GM12878 (cell line): ENCODE measurements at regions not wholly inside any gene's neighbourhood (a gene's known extent, or its start where the extent isn't known, plus 50 kb on each side); places are given as distances from the start of the nearest gene placed in this dataset. TPM values are rescaled to one million over a fixed set of nuclear protein-coding genes. Genes with fewer than 3 reads are reported as not detected.

Experiments used
- E2F4 ChIP-seq: IDR thresholded peaks from 2 replicates; pipeline ENCODE4 v1.6.1; 2012; ENCODE audit warnings: low read depth, low read length, improper control_type of control experiment
- JUNB ChIP-seq: IDR thresholded peaks from 2 replicates; pipeline ENCODE4 v1.6.1; 2016; ENCODE audit warnings: antibody characterized with exemption, mild to moderate bottlenecking
- KAT2A ChIP-seq: conservative IDR thresholded peaks from 2 replicates; pipeline ENCODE4 v1.6.1; 2011; ENCODE audit warnings: low read depth, low read length; ENCODE audit not compliant: control insufficient read depth
- MAX ChIP-seq: IDR thresholded peaks from 2 replicates; pipeline ENCODE4 v1.6.1; 2012; ENCODE audit warnings: low read depth, low read length, improper control_type of control experiment
- ZBTB11 ChIP-seq: fragments of 450-650 bp; formaldehyde crosslinking; IDR thresholded peaks from 2 replicates; pipeline ENCODE4 v1.5.0; 2022; ENCODE audit warnings: mild to moderate bottlenecking, missing genetic modification characterization
- ZNF217 ChIP-seq: fragments of 450-650 bp; IDR thresholded peaks from 2 replicates; pipeline ENCODE4 v1.6.1; 2017; ENCODE audit warnings: antibody characterized with exemption, mild to moderate bottlenecking
- ZNF274 ChIP-seq: IDR thresholded peaks from one replicate; pipeline ENCODE4 v1.8.0; 2011; ENCODE audit not compliant: insufficient read length, insufficient read depth
- small RNA-seq: library from RNA; depleted of rRNA; stranded (forward); fragments of <200 nt; gene quantifications from one replicate; pipeline ENCODE3, GENCODE V24; 2014

GRCh38 chr14:104528496-104528895 lies 51.1 kb upstream of the C14orf180 start (continued):
- TF ChIP-seq ZBTB11 (CRISPR knock-in tag), result no peak
- no peak for TF ChIP-seq ZNF274
- no peak for TF ChIP-seq ZNF217
- no peak for TF ChIP-seq E2F4
- TF ChIP-seq KAT2A, result no peak
- no peak for TF ChIP-seq MAX
- no peak for TF ChIP-seq JUNB
- TF ChIP-seq, all 136 proteins: peak for 0

Small RNA genes in the stretch of these regions (small RNA-seq; reads per million reads assigned to genes)
- not detected for gene RNU6-684P
